Mesothelial cell of epicardium (in vitro differentiated cells): ENCODE measurements at regions not wholly inside any gene's neighbourhood (a gene's known extent, or its start where the extent isn't known, plus 50 kb on each side); places are given as distances from the start of the nearest gene placed in this dataset.

Source experiments
- DNase-seq, 2 experiments: peaks; one replicate each; pipeline ENCODE4 v3.0.0; 2021; ENCODE audit warnings: low spot score in 2 of 2; ENCODE audit not compliant: unreplicated experiment in 2 of 2
- H3K27ac Mint-ChIP-seq: 2 replicates; pipeline ENCODE4 v1.8.0; 2021; ENCODE audit warnings: mixed read lengths
- H3K27me3 Mint-ChIP-seq: 2 replicates; pipeline ENCODE4 v1.8.0; 2021; ENCODE audit warnings: low read depth, mixed read lengths
- H3K36me3 Mint-ChIP-seq: 2 replicates; pipeline ENCODE4 v1.8.0; 2021; ENCODE audit warnings: mixed read lengths
- H3K4me1 Mint-ChIP-seq: 2 replicates; pipeline ENCODE4 v1.8.0; 2021; ENCODE audit warnings: mixed read lengths
- H3K4me3 Mint-ChIP-seq: 2 replicates; pipeline ENCODE4 v1.8.0; 2021; ENCODE audit warnings: mild to moderate bottlenecking, moderate library complexity, mixed read lengths
- H3K9me3 Mint-ChIP-seq: 2 replicates; pipeline ENCODE4 v1.8.0; 2021; ENCODE audit warnings: mixed read lengths
- TF ChIP-seq, protein P1 (sequence below): fragments of 200-600 bp; sonication (generic); IDR thresholded peaks from one replicate; pipeline ENCODE4 v1.5.0; 2021; ENCODE audit warnings: antibody characterized with exemption; ENCODE audit not compliant: unreplicated experiment

DNA sequence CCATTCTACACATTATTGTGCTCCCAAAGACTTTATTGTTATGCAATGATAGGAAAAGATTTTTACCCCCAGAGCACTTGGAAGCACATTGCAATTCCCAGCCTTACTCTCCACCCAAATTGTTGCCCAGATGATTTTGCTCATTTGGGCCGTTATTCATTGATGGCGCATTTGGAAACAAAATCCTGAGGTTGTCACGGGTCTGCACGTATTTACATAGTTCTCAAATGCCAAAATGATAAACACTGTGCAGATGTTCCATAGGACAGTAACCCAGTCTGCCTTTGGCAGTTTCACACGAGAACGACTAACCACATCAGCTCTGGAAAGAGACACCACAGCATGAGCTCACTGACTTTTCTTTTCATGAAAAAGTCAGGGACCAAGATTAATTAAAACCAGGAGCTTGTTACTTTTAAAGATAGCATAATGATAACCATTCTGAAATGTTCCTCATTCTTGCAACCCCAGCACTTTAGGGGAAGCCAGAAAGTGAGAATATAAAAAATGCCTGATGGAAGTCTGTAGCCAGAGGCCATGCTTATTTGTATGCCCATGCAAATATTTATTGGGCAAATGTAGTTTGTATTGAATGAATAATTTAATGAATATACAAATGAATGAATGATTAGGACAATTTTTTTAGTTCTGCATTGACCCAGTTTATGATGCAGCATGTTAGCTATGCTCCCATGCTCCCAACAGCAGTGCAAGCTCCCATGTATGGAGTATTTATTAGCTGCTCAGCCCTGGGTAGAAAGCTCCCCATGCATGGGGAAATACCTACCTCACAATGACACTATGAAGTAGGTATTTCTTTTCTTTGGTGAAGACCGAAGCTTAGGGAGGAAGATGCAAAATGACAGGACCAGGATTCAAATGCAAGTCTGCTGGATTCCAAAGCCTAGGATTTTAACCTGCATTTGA lies 84.6 kb downstream of the MAIP1 start:
- Mint-ChIP-seq H3K4me1 (peaks cover 3% of the 10 kb centered on the region), H3K9me3 (peaks cover 13% of the 10 kb centered on the region), H3K36me3 (no peaks in the 10 kb centered on the region), H3K27ac (no peak overlapping the region), H3K4me3 (no peak overlapping the region), H3K27me3 (no peaks in the 10 kb centered on the region)
- TF ChIP-seq, protein P1, sequence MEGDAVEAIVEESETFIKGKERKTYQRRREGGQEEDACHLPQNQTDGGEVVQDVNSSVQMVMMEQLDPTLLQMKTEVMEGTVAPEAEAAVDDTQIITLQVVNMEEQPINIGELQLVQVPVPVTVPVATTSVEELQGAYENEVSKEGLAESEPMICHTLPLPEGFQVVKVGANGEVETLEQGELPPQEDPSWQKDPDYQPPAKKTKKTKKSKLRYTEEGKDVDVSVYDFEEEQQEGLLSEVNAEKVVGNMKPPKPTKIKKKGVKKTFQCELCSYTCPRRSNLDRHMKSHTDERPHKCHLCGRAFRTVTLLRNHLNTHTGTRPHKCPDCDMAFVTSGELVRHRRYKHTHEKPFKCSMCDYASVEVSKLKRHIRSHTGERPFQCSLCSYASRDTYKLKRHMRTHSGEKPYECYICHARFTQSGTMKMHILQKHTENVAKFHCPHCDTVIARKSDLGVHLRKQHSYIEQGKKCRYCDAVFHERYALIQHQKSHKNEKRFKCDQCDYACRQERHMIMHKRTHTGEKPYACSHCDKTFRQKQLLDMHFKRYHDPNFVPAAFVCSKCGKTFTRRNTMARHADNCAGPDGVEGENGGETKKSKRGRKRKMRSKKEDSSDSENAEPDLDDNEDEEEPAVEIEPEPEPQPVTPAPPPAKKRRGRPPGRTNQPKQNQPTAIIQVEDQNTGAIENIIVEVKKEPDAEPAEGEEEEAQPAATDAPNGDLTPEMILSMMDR: no peak
- no peak for DNase-seq

DNA sequence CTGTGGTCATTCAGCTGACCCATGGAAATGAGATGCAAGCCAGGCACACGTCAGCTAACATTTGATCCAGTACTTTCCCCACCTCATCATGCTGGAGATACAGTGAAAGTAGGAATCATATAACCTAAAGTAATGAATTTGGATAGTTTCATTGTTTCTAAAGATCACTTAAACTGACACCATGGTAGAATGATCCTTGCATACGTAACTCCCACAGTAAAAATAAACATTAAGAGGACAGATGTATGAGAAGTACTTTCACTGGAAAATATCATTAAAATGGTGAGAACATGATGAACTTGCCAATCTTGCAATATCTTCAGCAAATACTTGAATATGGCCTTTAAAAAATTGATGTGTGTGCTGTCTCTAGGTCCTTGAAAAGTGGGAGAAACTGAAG lies 85.4 kb downstream of the MAIP1 start:
- H3K27ac Mint-ChIP-seq: no peak overlapping the region
- TF ChIP-seq, protein P1: no peak
- H3K4me3 Mint-ChIP-seq: no peak overlapping the region
- no peak for DNase-seq
- no peaks in the 10 kb centered on the region for H3K36me3 Mint-ChIP-seq
- peaks cover 3% of the 10 kb centered on the region for H3K4me1 Mint-ChIP-seq
- peaks cover 15% of the 10 kb centered on the region for H3K9me3 Mint-ChIP-seq
- H3K27me3 Mint-ChIP-seq: no peaks in the 10 kb centered on the region

DNA sequence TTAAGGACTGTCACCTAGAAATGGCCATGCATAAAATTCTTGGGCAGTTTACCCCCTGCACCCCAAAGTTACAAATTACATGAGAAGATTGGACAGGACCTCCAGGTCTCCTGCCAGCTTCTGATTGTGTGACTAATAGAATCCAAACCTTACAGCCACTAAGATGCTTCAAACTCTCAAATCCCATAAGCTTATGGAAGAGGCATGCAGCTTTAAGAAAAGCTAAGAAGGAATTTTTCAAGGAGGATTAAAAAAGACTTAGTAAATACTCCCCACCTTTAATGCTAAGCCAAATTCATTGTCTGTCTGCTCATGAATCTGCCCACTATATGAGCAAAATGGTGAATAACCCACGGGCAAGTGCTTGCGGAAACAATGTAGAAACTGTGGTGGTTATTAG lies 86.3 kb downstream of the MAIP1 start:
- no peaks in the 10 kb centered on the region for H3K36me3 Mint-ChIP-seq
- TF ChIP-seq, protein P1: no peak
- no peak for DNase-seq
- H3K27ac Mint-ChIP-seq: no peak overlapping the region
- H3K4me1 Mint-ChIP-seq: peaks cover 3% of the 10 kb centered on the region
- peaks cover 22% of the 10 kb centered on the region for H3K9me3 Mint-ChIP-seq
- H3K4me3 Mint-ChIP-seq: no peak overlapping the region
- no peaks in the 10 kb centered on the region for H3K27me3 Mint-ChIP-seq

- H3K36me3 Mint-ChIP-seq: no peaks in the 10 kb centered on the region
- H3K4me3 Mint-ChIP-seq: no peak overlapping the region
- H3K27me3 Mint-ChIP-seq: no peaks in the 10 kb centered on the region
- H3K4me1 Mint-ChIP-seq: peaks cover 3% of the 10 kb centered on the region
- no peak overlapping the region for H3K27ac Mint-ChIP-seq
- TF ChIP-seq, protein P1: no peak
- DNase-seq: no peak
- peaks cover 27% of the 10 kb centered on the region for H3K9me3 Mint-ChIP-seq
Observed at GRCh38 chr2:200042102-200042735, 86.8 kb downstream of the MAIP1 start.

- H3K36me3 Mint-ChIP-seq: no peaks in the 10 kb centered on the region
- TF ChIP-seq, protein P1: no peak
Observed at GRCh38 chr2:200042944-200043343, 87.6 kb downstream of the MAIP1 start.

More at GRCh38 chr2:200042944-200043343, 87.6 kb downstream of the MAIP1 start:
- Mint-ChIP-seq H3K27ac (no peak overlapping the region), H3K9me3 (peaks cover 27% of the 10 kb centered on the region), H3K27me3 (no peaks in the 10 kb centered on the region), H3K4me1 (peaks cover 3% of the 10 kb centered on the region), H3K4me3 (no peak overlapping the region)
- no peak for DNase-seq
